ENCODE measurements at regions not wholly inside any gene's neighbourhood (a gene's known extent, or its start where the extent isn't known, plus 50 kb on each side); places are given as distances from the start of the nearest gene placed in this dataset.

DNA sequence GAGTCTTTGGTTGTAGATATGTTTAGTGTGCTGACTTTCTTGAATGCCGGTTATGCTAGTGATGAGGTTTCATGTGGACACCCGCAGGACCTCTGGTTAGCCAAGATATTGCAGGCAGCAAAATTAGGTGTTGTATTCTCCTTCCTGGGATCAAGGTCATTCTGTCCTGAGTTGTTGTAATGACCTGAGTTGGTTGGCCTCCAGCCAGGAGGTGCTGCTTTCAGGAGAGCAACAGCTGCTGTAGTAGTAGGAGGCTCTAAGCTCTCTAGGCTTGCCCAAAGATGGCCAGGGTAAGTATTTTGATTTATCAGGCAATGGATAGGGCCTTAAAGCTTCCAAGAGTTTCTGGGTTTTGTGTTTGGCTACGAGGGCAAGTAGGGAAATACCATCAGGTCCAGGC lies 56.0 kb upstream of the BDKRB2 start:
- no peak overlapping the region for H3K4me3 Mint-ChIP-seq
- H2BK20ac ChIP-seq (ENCODE audit: low read depth, low read length, poor library complexity, severe bottlenecking), result no peak overlapping the region
- H3K27me3 ChIP-seq (ENCODE audit: insufficient read depth, low read length), result no peaks in the 10 kb centered on the region
- H3K4me1 Mint-ChIP-seq, result no peaks in the 10 kb centered on the region
- WGBS (ENCODE audit: extremely low coverage, insufficient read length, low lambda C conversion rate), result no CpG with 5 or more reads among the region's 3 CpGs
- no peak overlapping the region for H2BK120ac ChIP-seq (ENCODE audit: low read depth, low read length, poor library complexity, severe bottlenecking)
- H2AK5ac ChIP-seq (ENCODE audit: insufficient read length, low read length), result no peak overlapping the region
- H3K9me3 Mint-ChIP-seq, result peaks cover 2 to 6% of the 10 kb centered on the region in 2 experiments
- H3K23ac ChIP-seq (ENCODE audit: insufficient read length, low read depth, low read length), result no peak overlapping the region
- no peak overlapping the region for H3K4me2 ChIP-seq (ENCODE audit: insufficient read depth, insufficient read length, low read length)
- no peak overlapping the region for H3K56ac ChIP-seq (ENCODE audit: insufficient read length, low read depth, low read length)
- H3K4me1 ChIP-seq (ENCODE audit: insufficient read depth, low read length), result no peaks in the 10 kb centered on the region
- H4K20me1 ChIP-seq (ENCODE audit: control insufficient read depth, insufficient read depth, insufficient read length), result no peaks in the 10 kb centered on the region
- H2BK5ac ChIP-seq (ENCODE audit: insufficient read length, low read length), result no peak overlapping the region
- no peaks in the 10 kb centered on the region for H3K79me1 ChIP-seq (ENCODE audit: insufficient read depth, low read depth, low read length, poor library complexity, severe bottlenecking)
- no peak overlapping the region for H3K27ac ChIP-seq (ENCODE audit: insufficient read length, low read depth, low read length)
- H2AFZ ChIP-seq (ENCODE audit: low read length), result no peak overlapping the region
- no peak overlapping the region for H2BK12ac ChIP-seq (ENCODE audit: insufficient read length, low read depth, low read length)
- no peak overlapping the region for H3K14ac ChIP-seq (ENCODE audit: insufficient read depth, low read length)
- H3K9ac ChIP-seq (ENCODE audit: extremely low read depth, insufficient read length, low read length), result no peak overlapping the region
- no peaks in the 10 kb centered on the region for H3K9me3 ChIP-seq (ENCODE audit: control insufficient read depth, low read depth, low read length)
- H3T11ph ChIP-seq (ENCODE audit: low read length), result no peak overlapping the region
- H3K18ac ChIP-seq (ENCODE audit: insufficient read length, low read depth, low read length), result no peak overlapping the region
- H4K91ac ChIP-seq (ENCODE audit: insufficient read length, low read depth, low read length), result no peak overlapping the region
- H3K79me2 ChIP-seq (ENCODE audit: insufficient read depth, low read length), result no peaks in the 10 kb centered on the region; the same call in 1 of the 2 replicates
- H2BK15ac ChIP-seq (ENCODE audit: low read depth, low read length), result no peak overlapping the region
- no peaks in the 10 kb centered on the region for H3K36me3 Mint-ChIP-seq (ENCODE audit: insufficient read depth in 1 of 3, low read depth in 3 of 3)
- H3K27me3 Mint-ChIP-seq (ENCODE audit: low read depth), result peaks cover 2% of the 10 kb centered on the region
- no peak for DNase-seq
- H3K4ac ChIP-seq (ENCODE audit: low read depth, low read length), result no peak overlapping the region
- H4K5ac ChIP-seq (ENCODE audit: insufficient read length, low read depth, low read length), result no peak overlapping the region
- TF ChIP-seq, protein P1, sequence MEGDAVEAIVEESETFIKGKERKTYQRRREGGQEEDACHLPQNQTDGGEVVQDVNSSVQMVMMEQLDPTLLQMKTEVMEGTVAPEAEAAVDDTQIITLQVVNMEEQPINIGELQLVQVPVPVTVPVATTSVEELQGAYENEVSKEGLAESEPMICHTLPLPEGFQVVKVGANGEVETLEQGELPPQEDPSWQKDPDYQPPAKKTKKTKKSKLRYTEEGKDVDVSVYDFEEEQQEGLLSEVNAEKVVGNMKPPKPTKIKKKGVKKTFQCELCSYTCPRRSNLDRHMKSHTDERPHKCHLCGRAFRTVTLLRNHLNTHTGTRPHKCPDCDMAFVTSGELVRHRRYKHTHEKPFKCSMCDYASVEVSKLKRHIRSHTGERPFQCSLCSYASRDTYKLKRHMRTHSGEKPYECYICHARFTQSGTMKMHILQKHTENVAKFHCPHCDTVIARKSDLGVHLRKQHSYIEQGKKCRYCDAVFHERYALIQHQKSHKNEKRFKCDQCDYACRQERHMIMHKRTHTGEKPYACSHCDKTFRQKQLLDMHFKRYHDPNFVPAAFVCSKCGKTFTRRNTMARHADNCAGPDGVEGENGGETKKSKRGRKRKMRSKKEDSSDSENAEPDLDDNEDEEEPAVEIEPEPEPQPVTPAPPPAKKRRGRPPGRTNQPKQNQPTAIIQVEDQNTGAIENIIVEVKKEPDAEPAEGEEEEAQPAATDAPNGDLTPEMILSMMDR (conservative IDR thresholded peaks at IDR 0.05), result no peak
- H4K8ac ChIP-seq (replicated peaks; ENCODE audit: insufficient read length, low read depth, low read length), result no peak overlapping the region
- H3K27ac Mint-ChIP-seq, result no peak overlapping the region; a peak in 1 of 7 replicates
- H3K23me2 ChIP-seq (ENCODE audit: insufficient read length, low read depth, low read length, poor library complexity, severe bottlenecking), result no peaks in the 10 kb centered on the region

All from H9 (cell line).